ENCODE measurements at regions not wholly inside any gene's neighbourhood (a gene's known extent, or its start where the extent isn't known, plus 50 kb on each side); places are given as distances from the start of the nearest gene placed in this dataset.
A peak's percentile ranks its signal among the peaks of the same experiment; 100 is the strongest.

DNA sequence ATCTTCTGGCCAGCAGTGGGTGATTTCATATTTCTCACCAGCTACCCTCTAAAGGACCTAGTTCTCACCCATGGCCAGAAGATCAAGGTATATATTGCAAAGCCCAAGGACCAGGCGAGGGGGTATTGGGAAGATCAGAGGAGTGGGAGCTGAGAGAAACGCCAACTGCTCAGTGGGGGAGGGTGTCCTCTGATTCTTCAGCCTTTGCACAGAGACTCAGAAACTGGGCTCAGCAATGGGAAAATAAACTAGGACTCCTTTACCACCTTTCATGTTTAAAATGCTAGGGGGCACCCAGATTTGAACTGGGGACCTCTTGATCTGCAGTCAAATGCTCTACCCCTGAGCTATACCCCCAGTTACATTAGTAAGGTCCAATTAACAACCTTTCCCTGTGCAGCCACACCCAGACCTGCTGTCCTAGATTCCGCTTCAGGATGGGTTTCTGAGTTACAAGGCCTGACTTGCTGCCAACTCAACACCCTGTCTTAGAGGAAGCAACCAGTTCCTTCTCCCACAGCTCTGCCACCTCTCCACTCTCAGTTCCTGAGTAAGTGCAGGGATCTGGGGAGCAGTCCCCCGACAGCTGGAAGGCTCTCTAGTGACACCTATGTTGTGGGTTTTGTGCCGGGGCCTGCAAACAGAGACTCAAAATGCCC is 93.5 kb downstream of the ZNF783 start:
- no peak overlapping the region for H3K23ac ChIP-seq (ENCODE audit: low read depth, low read length, poor library complexity)
- no CpG with 5 or more reads among the region's 5 CpGs for WGBS, 2 donors (ENCODE audit: extremely low coverage in 2 of 2, insufficient read length in 2 of 2, insufficient replicate concordance in 1 of 2)
- H3K4me2 ChIP-seq (ENCODE audit: insufficient read depth, low read length, poor library complexity, severe bottlenecking): no peak overlapping the region
- H4K91ac ChIP-seq (ENCODE audit: low read depth, low read length, poor library complexity): no peak overlapping the region
- no peak overlapping the region for H3K18ac ChIP-seq (ENCODE audit: low read length)
- no peak overlapping the region for H2AK5ac ChIP-seq (ENCODE audit: low read depth, low read length)
- peaks cover 0 to 5% (median 0%) of the 10 kb centered on the region in 3 experiments for H3K27me3 ChIP-seq (ENCODE audit: control insufficient read depth in 3 of 3, insufficient read depth in 3 of 3, low read depth in 1 of 3, low read length in 3 of 3)
- H2BK120ac ChIP-seq (ENCODE audit: low read depth, low read length): no peak overlapping the region
- H2BK12ac ChIP-seq (ENCODE audit: low read length): no peak overlapping the region
- H3K79me1 ChIP-seq (ENCODE audit: low read depth, low read length): no peaks in the 10 kb centered on the region
- H2AFZ ChIP-seq (ENCODE audit: low read length): no peak overlapping the region
- H3K9ac ChIP-seq (ENCODE audit: low read depth, low read length, poor library complexity): no peak overlapping the region
- no peak overlapping the region for H4K8ac ChIP-seq (ENCODE audit: low read depth, low read length)
- no peak overlapping the region for H3K4ac ChIP-seq (ENCODE audit: low read length)
- H3K4me3 ChIP-seq (ENCODE audit: low read length in 2 of 2): no peak overlapping the region
- no peaks in the 10 kb centered on the region for H3K36me3 ChIP-seq (replicated peaks in 1 of 2; ENCODE audit: control insufficient read depth in 2 of 2, insufficient read depth in 2 of 2, low read length in 2 of 2)
- H2BK15ac ChIP-seq (ENCODE audit: low read length): no peak overlapping the region
- DNase-seq (ENCODE audit: low spot score): no peak
- no peak overlapping the region for H2BK5ac ChIP-seq (ENCODE audit: low read length)
- no peak overlapping the region for H3K14ac ChIP-seq (ENCODE audit: low read length)
- H3K9me3 ChIP-seq (replicated peaks in 1 of 2; ENCODE audit: control insufficient read depth in 2 of 2, insufficient read depth in 1 of 2, low read depth in 1 of 2, low read length in 2 of 2): peaks cover 0 to 3% of the 10 kb centered on the region in 2 donors
- H3K27ac ChIP-seq (replicated peaks; ENCODE audit: low read length): no peak overlapping the region
- H3K4me1 ChIP-seq (ENCODE audit: control insufficient read depth in 2 of 2, insufficient read depth in 1 of 2, low read depth in 1 of 2, low read length in 2 of 2): no peaks in the 10 kb centered on the region

DNA sequence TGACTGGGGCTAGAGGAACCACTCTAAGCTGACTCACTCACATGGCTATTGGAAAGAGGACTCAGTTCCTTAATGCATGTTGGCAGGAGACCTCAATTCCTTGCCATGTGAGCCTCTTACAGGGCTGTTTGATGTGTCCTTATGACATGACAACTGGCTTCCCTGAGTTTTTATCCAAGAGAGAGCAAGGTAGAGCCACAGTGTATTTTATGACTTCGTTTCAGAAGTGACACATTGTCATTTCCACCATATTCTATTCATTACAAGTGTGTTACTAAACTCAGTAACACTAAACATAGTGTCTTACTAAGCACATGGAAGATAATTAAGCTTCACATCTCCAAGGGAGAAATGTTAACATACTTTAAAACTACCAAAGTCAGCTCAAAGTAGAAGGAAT is 98.2 kb downstream of the ZNF777 start:
- no peak overlapping the region for H3K14ac ChIP-seq (ENCODE audit: low read length)
- H4K8ac ChIP-seq (ENCODE audit: low read depth, low read length): no peak overlapping the region
- H3K27me3 ChIP-seq (ENCODE audit: control insufficient read depth in 3 of 3, insufficient read depth in 3 of 3, low read depth in 1 of 3, low read length in 3 of 3): no peaks in the 10 kb centered on the region
- H2BK5ac ChIP-seq (ENCODE audit: low read length): no peak overlapping the region
- peaks cover 0 to 2% of the 10 kb centered on the region in 2 donors for H3K9me3 ChIP-seq (replicated peaks in 1 of 2; ENCODE audit: control insufficient read depth in 2 of 2, insufficient read depth in 1 of 2, low read depth in 1 of 2, low read length in 2 of 2)
- no peak overlapping the region for H3K23ac ChIP-seq (ENCODE audit: low read depth, low read length, poor library complexity)
- H2AK5ac ChIP-seq (ENCODE audit: low read depth, low read length): no peak overlapping the region
- no peak overlapping the region for H2BK15ac ChIP-seq (ENCODE audit: low read length)
- no peak overlapping the region for H3K9ac ChIP-seq (ENCODE audit: low read depth, low read length, poor library complexity)
- H4K91ac ChIP-seq (ENCODE audit: low read depth, low read length, poor library complexity): no peak overlapping the region
- no peak overlapping the region for H3K27ac ChIP-seq (replicated peaks; ENCODE audit: low read length)
- H3K4me2 ChIP-seq (ENCODE audit: insufficient read depth, low read length, poor library complexity, severe bottlenecking): no peak overlapping the region
- no peak overlapping the region for H3K4ac ChIP-seq (ENCODE audit: low read length)
- H2AFZ ChIP-seq (ENCODE audit: low read length): no peak overlapping the region
- H2BK120ac ChIP-seq (ENCODE audit: low read depth, low read length): no peak overlapping the region
- H2BK12ac ChIP-seq (ENCODE audit: low read length): no peak overlapping the region
- peaks cover 2% of the 10 kb centered on the region for H3K79me1 ChIP-seq (ENCODE audit: low read depth, low read length)
- DNase-seq (ENCODE audit: low spot score): no peak
- no peak overlapping the region for H3K18ac ChIP-seq (ENCODE audit: low read length)
- no CpG with 5 or more reads among the region's 1 CpG for WGBS, 2 donors (ENCODE audit: extremely low coverage in 2 of 2, insufficient read length in 2 of 2, insufficient replicate concordance in 1 of 2)
- H3K4me3 ChIP-seq (ENCODE audit: low read length in 2 of 2): no peak overlapping the region
- H3K36me3 ChIP-seq (replicated peaks in 1 of 2; ENCODE audit: control insufficient read depth in 2 of 2, insufficient read depth in 2 of 2, low read length in 2 of 2): no peaks in the 10 kb centered on the region
- no peaks in the 10 kb centered on the region for H3K4me1 ChIP-seq (ENCODE audit: control insufficient read depth in 2 of 2, insufficient read depth in 1 of 2, low read depth in 1 of 2, low read length in 2 of 2)

DNA sequence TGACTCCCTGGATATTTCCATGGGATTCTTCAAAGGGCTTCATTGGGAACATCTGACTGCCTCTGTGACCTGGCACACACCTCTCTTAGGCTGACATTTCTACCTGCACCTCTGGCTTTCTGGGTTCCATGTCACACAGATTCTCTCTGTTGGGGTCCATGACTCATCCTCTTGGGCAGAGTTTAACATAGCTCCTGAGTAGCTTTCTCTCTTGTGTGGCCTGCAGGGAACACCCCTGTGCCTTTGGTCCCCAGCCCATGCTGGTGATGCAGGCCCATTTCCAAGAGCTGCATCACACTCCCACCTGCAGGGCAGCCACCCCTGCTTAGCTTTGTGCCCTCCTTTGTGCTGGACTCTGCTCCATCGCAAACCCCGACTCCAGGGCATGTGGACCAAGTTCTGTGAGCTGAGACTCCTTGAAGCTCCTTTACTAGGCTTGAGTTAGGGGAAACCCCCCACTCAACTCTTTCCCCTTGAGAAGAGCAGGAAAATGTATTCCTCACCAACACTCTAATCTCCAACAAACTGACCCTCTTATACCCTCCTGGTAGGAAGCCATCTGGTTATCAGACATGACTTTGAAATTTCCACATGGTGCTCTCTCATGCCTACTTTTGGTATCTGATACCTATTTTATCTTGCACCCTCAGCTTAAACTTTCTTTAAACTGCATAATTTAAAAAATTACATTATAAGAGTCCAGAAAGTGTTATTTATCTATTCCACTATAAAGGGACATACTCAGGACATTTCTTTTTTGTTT is 93.3 kb downstream of the ZNF777 start:
- H3K9ac ChIP-seq (ENCODE audit: low read depth, low read length, poor library complexity): no peak overlapping the region
- H3K27ac ChIP-seq (replicated peaks; ENCODE audit: low read length): no peak overlapping the region
- no peak overlapping the region for H2BK5ac ChIP-seq (ENCODE audit: low read length)
- H2AFZ ChIP-seq (ENCODE audit: low read length): no peak overlapping the region
- H3K79me1 ChIP-seq (ENCODE audit: low read depth, low read length): peaks cover 2% of the 10 kb centered on the region
- no peak overlapping the region for H3K4ac ChIP-seq (ENCODE audit: low read length)
- H3K4me1 ChIP-seq (ENCODE audit: control insufficient read depth in 2 of 2, insufficient read depth in 1 of 2, low read depth in 1 of 2, low read length in 2 of 2): no peaks in the 10 kb centered on the region
- peak overlapping the region; percentile 31 for H3K14ac ChIP-seq (ENCODE audit: low read length)
- H2AK5ac ChIP-seq (ENCODE audit: low read depth, low read length): no peak overlapping the region
- H4K91ac ChIP-seq (ENCODE audit: low read depth, low read length, poor library complexity): no peak overlapping the region
- H2BK15ac ChIP-seq (ENCODE audit: low read length): no peak overlapping the region
- no peak overlapping the region for H3K23ac ChIP-seq (ENCODE audit: low read depth, low read length, poor library complexity)
- H3K27me3 ChIP-seq (ENCODE audit: control insufficient read depth in 3 of 3, insufficient read depth in 3 of 3, low read depth in 1 of 3, low read length in 3 of 3): no peaks in the 10 kb centered on the region
- DNase-seq (ENCODE audit: low spot score): no peak
- no peak overlapping the region for H2BK120ac ChIP-seq (ENCODE audit: low read depth, low read length)
- no peaks in the 10 kb centered on the region for H3K36me3 ChIP-seq (replicated peaks in 1 of 2; ENCODE audit: control insufficient read depth in 2 of 2, insufficient read depth in 2 of 2, low read length in 2 of 2)
- no CpG with 5 or more reads among the region's 2 CpGs for WGBS, 2 donors (ENCODE audit: extremely low coverage in 2 of 2, insufficient read length in 2 of 2, insufficient replicate concordance in 1 of 2)
- H3K9me3 ChIP-seq (replicated peaks in 1 of 2; ENCODE audit: control insufficient read depth in 2 of 2, insufficient read depth in 1 of 2, low read depth in 1 of 2, low read length in 2 of 2): peaks cover 0 to 5% of the 10 kb centered on the region in 2 donors
- no peak overlapping the region for H2BK12ac ChIP-seq (ENCODE audit: low read length)
- H3K4me2 ChIP-seq (ENCODE audit: insufficient read depth, low read length, poor library complexity, severe bottlenecking): no peak overlapping the region
- no peak overlapping the region for H4K8ac ChIP-seq (ENCODE audit: low read depth, low read length)
- peak overlapping the region; percentile 84 for H3K18ac ChIP-seq (ENCODE audit: low read length)
- H3K4me3 ChIP-seq (ENCODE audit: low read length in 2 of 2): no peak overlapping the region

DNA sequence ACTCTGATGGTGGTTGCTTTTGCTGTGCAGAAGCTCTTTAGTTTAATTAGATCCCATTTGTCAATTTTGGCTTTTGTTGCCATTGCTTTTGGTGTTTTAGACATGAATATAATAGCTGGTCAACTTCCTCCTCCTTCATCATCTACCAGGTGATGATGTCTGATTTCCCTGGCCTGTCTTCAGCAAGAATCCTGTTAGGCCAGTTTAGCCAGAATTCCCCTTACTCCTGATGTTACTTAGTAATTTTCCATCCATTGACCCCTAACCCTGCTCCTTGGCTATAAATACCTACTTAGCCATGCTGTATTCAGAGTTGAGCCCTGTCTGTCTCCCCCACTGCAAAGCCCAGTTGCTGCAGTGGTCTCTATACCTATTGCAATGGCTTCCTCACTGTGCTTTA is 91.4 kb downstream of the ZNF777 start:
- no peaks in the 10 kb centered on the region for H3K4me1 ChIP-seq (ENCODE audit: control insufficient read depth in 2 of 2, insufficient read depth in 1 of 2, low read depth in 1 of 2, low read length in 2 of 2)
- H2BK12ac ChIP-seq (ENCODE audit: low read length): no peak overlapping the region
- no peak overlapping the region for H2BK120ac ChIP-seq (ENCODE audit: low read depth, low read length)

More for the DNA sequence above, 91.4 kb downstream of the ZNF777 start:
- Histone ChIP-seq H2AK5ac (ENCODE audit: low read depth, low read length) (no peak overlapping the region), H4K91ac (ENCODE audit: low read depth, low read length, poor library complexity) (no peak overlapping the region), H3K79me1 (ENCODE audit: low read depth, low read length) (peaks cover 2% of the 10 kb centered on the region), H3K23ac (ENCODE audit: low read depth, low read length, poor library complexity) (no peak overlapping the region), H3K27ac (replicated peaks; ENCODE audit: low read length) (no peak overlapping the region), H3K14ac (ENCODE audit: low read length) (no peak overlapping the region), H2BK15ac (ENCODE audit: low read length) (no peak overlapping the region), H2BK5ac (ENCODE audit: low read length) (no peak overlapping the region), H4K8ac (ENCODE audit: low read depth, low read length) (no peak overlapping the region), H3K18ac (ENCODE audit: low read length) (no peak overlapping the region), H3K4me3 (ENCODE audit: low read length in 2 of 2) (no peak overlapping the region), H3K4ac (ENCODE audit: low read length) (no peak overlapping the region), H3K27me3 (ENCODE audit: control insufficient read depth in 3 of 3, insufficient read depth in 3 of 3, low read depth in 1 of 3, low read length in 3 of 3) (no peaks in the 10 kb centered on the region), H3K9me3 (replicated peaks in 1 of 2; ENCODE audit: control insufficient read depth in 2 of 2, insufficient read depth in 1 of 2, low read depth in 1 of 2, low read length in 2 of 2) (peaks cover 0 to 8% of the 10 kb centered on the region in 2 donors), H3K36me3 (replicated peaks in 1 of 2; ENCODE audit: control insufficient read depth in 2 of 2, insufficient read depth in 2 of 2, low read length in 2 of 2) (no peaks in the 10 kb centered on the region), H3K9ac (ENCODE audit: low read depth, low read length, poor library complexity) (no peak overlapping the region), H2AFZ (ENCODE audit: low read length) (no peak overlapping the region), H3K4me2 (ENCODE audit: insufficient read depth, low read length, poor library complexity, severe bottlenecking) (no peak overlapping the region)
- DNase-seq (ENCODE audit: low spot score): no peak

Data from neuronal stem cell (in vitro differentiated cells).